Psoas muscle (tissue), 7 donors: ENCODE measurements at regions not wholly inside any gene's neighbourhood (a gene's known extent, or its start where the extent isn't known, plus 50 kb on each side); places are given as distances from the start of the nearest gene placed in this dataset.

Experiments
- ATAC-seq, 4 donors: fragments of 200-7000 bp; cut with Tn5 transposase; one replicate each; pipeline ENCODE4 v1.9.1; 2020; ENCODE audit warnings: moderate library complexity in 3 of 4, mild to moderate bottlenecking in 2 of 4
- DNase-seq, 2 donors: peaks; one replicate each; pipeline ENCODE4 v3.0.0-alpha.2; 2020
- H3K27ac ChIP-seq: fragments of 200-600 bp; one replicate; pipeline ENCODE4 v1.8.0; 2022
- H3K27me3 ChIP-seq, 3 donors: fragments of 200-600 bp in 1 of 3; one replicate each; pipeline versions ENCODE4 v1.6.1 to v1.8.0; 2013 to 2022; ENCODE audit warnings: low read length in 2 of 3, mild to moderate bottlenecking in 2 of 3, moderate library complexity in 1 of 3; ENCODE audit not compliant: insufficient read depth in 3 of 3
- H3K36me3 ChIP-seq, 2 donors: fragments of 200-600 bp in 1 of 2; one replicate each; pipeline versions ENCODE4 v1.6.1 to v1.8.0; 2013 to 2022; ENCODE audit warnings: low read depth in 1 of 2, mild to moderate bottlenecking in 1 of 2, moderate library complexity in 1 of 2; ENCODE audit not compliant: insufficient read depth in 1 of 2
- H3K4me1 ChIP-seq: fragments of 200-600 bp; one replicate; pipeline ENCODE4 v1.8.0; 2022
- H3K4me3 ChIP-seq: fragments of 200-600 bp; one replicate; pipeline ENCODE4 v1.8.0; 2022; ENCODE audit warnings: mild to moderate bottlenecking
- H3K9me3 ChIP-seq: fragments of 200-600 bp; one replicate; pipeline ENCODE4 v1.8.0; 2022
- CTCF ChIP-seq: fragments of 200-600 bp; IDR thresholded peaks from one replicate; pipeline ENCODE4 v1.8.0; 2022; ENCODE audit warnings: antibody characterized with exemption
- WGBS, 3 donors: extraction: QIAGEN DNeasy Blood & Tissue Kit; methylation state at CpG; one replicate each; pipeline versions ENCODE4 v1.1.6 to v1.1.7; 2013; 5-methylcytosine and 5-hydroxymethylcytosine counted together
- intact Hi-C, 2 donors: fragments of 100-400 bp; cut with DNase I; formaldehyde crosslinking; loops; one replicate each; pipeline versions ENCODE4 v1.11.0 to v1.14.2; 2022
- donor health status: healthy with polysubstance abuse.
- donor health status: DM: no; HTN: no; CAD: no; lungs with moderate emphysema.
- donor health status: Bipolar disorder and iron deficiency.
- donor health status: healthy.
- donor health status: DM: yes; HTN: yes; CAD: no.
- donor health status: DM: no; HTN: no; CAD: no.
- donor health status: DM: yes; HTN: yes; CAD: no.

- Histone ChIP-seq H3K27me3 (no peaks in the 10 kb centered on the region), H3K4me3 (no peak overlapping the region), H3K4me1 (no peaks in the 10 kb centered on the region), H3K36me3 (no peaks in the 10 kb centered on the region), H3K27ac (no peak overlapping the region), H3K9me3 (no peaks in the 10 kb centered on the region)
- intact Hi-C loops, result no loop called here
- DNase-seq, result no peak
- 90 to 94% (median 91%) methylated on average over 1 of the region's 1 CpG for WGBS, 3 donors
- no peak for TF ChIP-seq CTCF
- ATAC-seq, result no peak
Measured at GRCh38 chr2:196444442-196444841, 195.1 kb upstream of the CCDC150 start.

- Histone ChIP-seq H3K4me3 (no peak overlapping the region), H3K27ac (no peak overlapping the region), H3K9me3 (no peaks in the 10 kb centered on the region), H3K4me1 (no peaks in the 10 kb centered on the region), H3K27me3 (no peaks in the 10 kb centered on the region), H3K36me3 (no peaks in the 10 kb centered on the region)
- WGBS, 3 donors, result 93 to 100% (median 100%) methylated on average over 1 of the region's 1 CpG
- no peak for TF ChIP-seq CTCF
- ATAC-seq, result no peak
- no peak for DNase-seq
- intact Hi-C loops, result loop anchor here in 1 of 2 donors (5.0 kb wide), 1 partner anchor 154 kb away; no protein-coding TSS in a partner anchor
Measured at GRCh38 chr2:196445991-196446390, 193.5 kb upstream of the CCDC150 start.

- intact Hi-C loops, result loop anchor here in 1 of 2 donors (5.0 kb wide), 1 partner anchor 156 kb away; no protein-coding TSS in a partner anchor
- Histone ChIP-seq H3K4me1 (no peaks in the 10 kb centered on the region), H3K36me3 (no peaks in the 10 kb centered on the region), H3K27me3 (no peaks in the 10 kb centered on the region), H3K9me3 (no peaks in the 10 kb centered on the region), H3K4me3 (no peak overlapping the region), H3K27ac (no peak overlapping the region)
- WGBS, 3 donors, result 85 to 89% (median 86%) methylated on average over 5 of the region's 5 CpGs
- ATAC-seq (no peak), DNase-seq (no peak)
- TF ChIP-seq CTCF, result no peak
Measured at GRCh38 chr2:196448407-196449079, 191.0 kb upstream of the CCDC150 start.

GRCh38 chr2:196449083-196449482 is 190.4 kb upstream of the CCDC150 start:
- TF ChIP-seq CTCF, result no peak

GRCh38 chr2:196452758-196453157 is 186.8 kb upstream of the CCDC150 start:
- Histone ChIP-seq H3K27ac (no peak overlapping the region), H3K27me3 (no peaks in the 10 kb centered on the region), H3K9me3 (no peaks in the 10 kb centered on the region), H3K4me1 (no peaks in the 10 kb centered on the region), H3K36me3 (no peaks in the 10 kb centered on the region), H3K4me3 (no peak overlapping the region)
- no peak for TF ChIP-seq CTCF
- ATAC-seq (no peak), DNase-seq (no peak)
- intact Hi-C loops, result no loop called here

More at GRCh38 chr2:196449083-196449482, 190.4 kb upstream of the CCDC150 start:
- H3K4me1 ChIP-seq, result no peaks in the 10 kb centered on the region
- ATAC-seq (no peak), DNase-seq (no peak)
- no peak overlapping the region for H3K4me3 ChIP-seq
- H3K36me3 ChIP-seq, result no peaks in the 10 kb centered on the region
- no peaks in the 10 kb centered on the region for H3K27me3 ChIP-seq
- H3K9me3 ChIP-seq, result no peaks in the 10 kb centered on the region
- no peak overlapping the region for H3K27ac ChIP-seq
- 74 to 78% (median 75%) methylated on average over 1 of the region's 1 CpG for whole genome bisulfite sequencing, 3 donors
- intact Hi-C loops, result loop anchor here in 1 of 2 donors (5.0 kb wide), 1 partner anchor 157 kb away; no protein-coding TSS in a partner anchor
